H1 (cell line): ENCODE measurements at regions not wholly inside any gene's neighbourhood (a gene's known extent, or its start where the extent isn't known, plus 50 kb on each side); places are given as distances from the start of the nearest gene placed in this dataset.

ENCODE experiments used
- CTCF ChIA-PET: fragments of 300-600 bp; sonication (Branson Sonifier 250); formaldehyde crosslinking; loops from one replicate; lab custom pipeline; 2021; ENCODE audit not compliant: partially characterized antibody; lab: Charles Lee
- POLR2A ChIA-PET: fragments of 300-600 bp; sonication (Branson Sonifier 250); formaldehyde crosslinking; loops from one replicate; lab custom pipeline; 2021; ENCODE audit warnings: inconsistent platforms; ENCODE audit not compliant: partially characterized antibody; lab: Charles Lee
- DNase-seq, 2 experiments: peaks; one replicate each; pipeline versions ENCODE4 v3.0.0 to v3.0.0-alpha.2; 2010 to 2022; ENCODE audit warnings: low spot score in 2 of 2, low read depth in 1 of 2, mixed read lengths in 1 of 2
- FAIRE-seq: peaks from 2 replicates; lab custom pipeline; 2011; peaks lifted over from hg19 to GRCh38; lab: Jason Lieb, UNC
- H2AFZ ChIP-seq: 2 replicates; pipeline ENCODE4 v1.8.1; 2012; ENCODE audit warnings: low read length, inconsistent platforms
- H2AK5ac ChIP-seq: 2 replicates; pipeline ENCODE4 v1.6.1; 2013; ENCODE audit warnings: low read depth, low read length
- H2BK120ac ChIP-seq: replicated peaks from 2 replicates; pipeline ENCODE3; 2013; ENCODE audit warnings: low read depth, low read length, inconsistent platforms
- H2BK12ac ChIP-seq: 2 replicates; pipeline ENCODE4 v1.6.1; 2013; ENCODE audit warnings: low read depth, low read length
- H2BK15ac ChIP-seq: 2 replicates; pipeline ENCODE4 v1.6.1; 2013; ENCODE audit warnings: low read length
- H2BK20ac ChIP-seq: 2 replicates; pipeline ENCODE4 v1.6.1; 2013; ENCODE audit warnings: low read length
- H2BK5ac ChIP-seq: 2 replicates; pipeline ENCODE4 v1.6.1; 2013; ENCODE audit warnings: low read depth, low read length
- H3K14ac ChIP-seq: 2 replicates; pipeline ENCODE4 v1.6.1; 2013; ENCODE audit warnings: inconsistent platforms; ENCODE audit not compliant: insufficient read length
- H3K18ac ChIP-seq: 2 replicates; pipeline ENCODE4 v1.6.1; 2013; ENCODE audit warnings: low read length; ENCODE audit errors: extremely low read depth
- H3K23ac ChIP-seq: 2 replicates; pipeline ENCODE4 v1.6.1; 2013; ENCODE audit warnings: inconsistent platforms; ENCODE audit not compliant: insufficient read length
- H3K23me2 ChIP-seq: 2 replicates; pipeline ENCODE4 v1.6.1; 2013; ENCODE audit warnings: low read depth, low read length
- H3K27ac ChIP-seq: 2 replicates; pipeline ENCODE4 v1.6.1; 2011; ENCODE audit warnings: low read depth, low read length, inconsistent platforms
- H3K27me3 ChIP-seq, 4 experiments: replicated peaks in 1 of 4; 1 replicate in 1 of 4; 2 replicates in 3 of 4; pipeline versions ENCODE4 v1.6.1 to v1.8.1; 2011 to 2013; ENCODE audit warnings: low read length in 3 of 4, mild to moderate bottlenecking in 3 of 4, inconsistent platforms in 2 of 4, mixed read lengths in 2 of 4, moderate library complexity in 1 of 4; ENCODE audit not compliant: control insufficient read depth in 3 of 4, insufficient read depth in 3 of 4; ENCODE audit errors: extremely low read depth in 1 of 4
- H3K36me3 ChIP-seq, 4 experiments: 2 replicates each; pipeline versions ENCODE4 v1.6.1 to v1.8.1; 2011 to 2013; ENCODE audit warnings: mild to moderate bottlenecking in 4 of 4, low read length in 3 of 4, moderate library complexity in 2 of 4, control low read depth in 1 of 4, inconsistent platforms in 1 of 4; ENCODE audit not compliant: insufficient read depth in 4 of 4, control insufficient read depth in 2 of 4
- H3K4ac ChIP-seq: replicated peaks from 2 replicates; pipeline ENCODE3; 2013; ENCODE audit warnings: low read length, low read depth, mixed read lengths, inconsistent platforms; ENCODE audit not compliant: insufficient read length
- H3K4me1 ChIP-seq, 4 experiments: replicated peaks in 1 of 4; 1 replicate in 1 of 4; 2 replicates in 3 of 4; pipeline versions ENCODE4 v1.6.1 to v1.8.1; 2011 to 2013; ENCODE audit warnings: low read length in 3 of 4, inconsistent platforms in 2 of 4, mixed read lengths in 1 of 4; ENCODE audit not compliant: insufficient read depth in 4 of 4, control insufficient read depth in 3 of 4
- H3K4me2 ChIP-seq, 2 experiments: 2 replicates each; pipeline versions ENCODE4 v1.6.1 to v1.8.1; 2011 to 2013; ENCODE audit warnings: low read depth in 2 of 2, low read length in 2 of 2, control low read depth in 1 of 2, inconsistent platforms in 1 of 2, mild to moderate bottlenecking in 1 of 2; ENCODE audit not compliant: insufficient read depth in 1 of 2
- H3K4me3 ChIP-seq, 4 experiments: fragments of 200-600, 300-600 bp in 1 of 4; sonication (generic), shearing (Covaris generic), sonication (Bioruptor Twin) in 1 of 4; 2 replicates each; pipeline versions ENCODE4 v1.5.1 to v1.8.1; 2011 to 2016; ENCODE audit warnings: low read length in 4 of 4, low read depth in 3 of 4, control low read depth in 2 of 4, inconsistent platforms in 2 of 4, mild to moderate bottlenecking in 2 of 4, mixed read lengths in 1 of 4, moderate library complexity in 1 of 4; ENCODE audit not compliant: insufficient read depth in 2 of 4; ENCODE audit errors: extremely low read depth in 1 of 4
- H3K56ac ChIP-seq: replicated peaks from 2 replicates; pipeline ENCODE3; 2013; ENCODE audit warnings: low read depth, mild to moderate bottlenecking, mixed read lengths, low read length, inconsistent platforms; ENCODE audit not compliant: insufficient read length
- H3K79me1 ChIP-seq: 2 replicates; pipeline ENCODE4 v1.6.1; 2013; ENCODE audit warnings: low read depth, low read length, control low read depth
- H3K79me2 ChIP-seq, 2 experiments: 2 replicates each; pipeline versions ENCODE4 v1.6.1 to v1.8.1; 2012 to 2013; ENCODE audit warnings: low read length in 2 of 2, mild to moderate bottlenecking in 2 of 2, inconsistent platforms in 1 of 2; ENCODE audit not compliant: insufficient read depth in 2 of 2, control insufficient read depth in 1 of 2
- H3K9ac ChIP-seq, 4 experiments: replicated peaks in 1 of 4; 1 replicate in 1 of 4; 2 replicates in 3 of 4; pipeline versions ENCODE4 v1.6.1 to v1.8.1; 2011 to 2013; ENCODE audit warnings: low read depth in 3 of 4, low read length in 3 of 4, control low read depth in 2 of 4, mild to moderate bottlenecking in 2 of 4, moderate library complexity in 2 of 4, inconsistent platforms in 1 of 4; ENCODE audit errors: extremely low read depth in 1 of 4
- H3K9me3 ChIP-seq, 2 experiments: 2 replicates each; pipeline versions ENCODE4 v1.6.1 to v1.8.1; 2012 to 2013; ENCODE audit warnings: mild to moderate bottlenecking in 2 of 2, moderate library complexity in 2 of 2, control low read depth in 1 of 2, inconsistent platforms in 1 of 2, low read depth in 1 of 2, low read length in 1 of 2, mixed read lengths in 1 of 2; ENCODE audit not compliant: insufficient read depth in 2 of 2
- H4K20me1 ChIP-seq, 2 experiments: replicated peaks in 1 of 2; 2 replicates each; pipeline versions ENCODE3 to v1.8.1; 2011 to 2013; ENCODE audit warnings: inconsistent platforms in 2 of 2, low read length in 2 of 2, mild to moderate bottlenecking in 1 of 2; ENCODE audit not compliant: insufficient read depth in 2 of 2, control insufficient read depth in 1 of 2
- H4K5ac ChIP-seq: 2 replicates; pipeline ENCODE4 v1.6.1; 2013; ENCODE audit warnings: low read length, low read depth, mixed read lengths, inconsistent platforms; ENCODE audit not compliant: insufficient read length
- H4K8ac ChIP-seq: 2 replicates; pipeline ENCODE4 v1.8.0; 2013; ENCODE audit warnings: mild to moderate bottlenecking, moderate library complexity, low read length, inconsistent platforms; ENCODE audit not compliant: insufficient read depth; ENCODE audit errors: extremely low read depth
- H4K91ac ChIP-seq: replicated peaks from 2 replicates; pipeline ENCODE3; 2013; ENCODE audit warnings: low read length, mixed read lengths, inconsistent platforms; ENCODE audit not compliant: insufficient read length
- ASH2L ChIP-seq: fragments of 200-600, 300-600 bp; sonication (generic); IDR thresholded peaks from one replicate; pipeline ENCODE4 v1.7.1; 2017; ENCODE audit warnings: low read length
- BCL11A ChIP-seq, 2 experiments: IDR thresholded peaks; one replicate each; pipeline ENCODE4 v1.6.1; 2011; ENCODE audit warnings: low read depth in 2 of 2, low read length in 2 of 2, mild to moderate bottlenecking in 2 of 2
- CHD1 ChIP-seq: IDR thresholded peaks from 2 replicates; pipeline ENCODE4 v1.6.1; 2012; ENCODE audit warnings: low read depth, low read length, improper control_type of control experiment
- CHD2 ChIP-seq: IDR thresholded peaks from 2 replicates; pipeline ENCODE4 v1.6.1; 2012; ENCODE audit warnings: low read length, improper control_type of control experiment
- CTBP2 ChIP-seq: IDR thresholded peaks from 2 replicates; pipeline ENCODE4 v1.7.0; 2011; ENCODE audit warnings: borderline replicate concordance, mild to moderate bottlenecking, moderate library complexity, mixed read lengths, low read length; ENCODE audit not compliant: insufficient read depth, insufficient read length
- FOSL1 ChIP-seq: IDR thresholded peaks from 2 replicates; pipeline ENCODE4 v1.6.1; 2011; ENCODE audit warnings: mild to moderate bottlenecking, low read depth, low read length, moderate library complexity; ENCODE audit not compliant: insufficient read depth
- GTF2F1 ChIP-seq: IDR thresholded peaks from 2 replicates; pipeline ENCODE4 v1.6.1; 2012; ENCODE audit warnings: low read depth, low read length, improper control_type of control experiment, borderline replicate concordance
- KDM5A ChIP-seq: fragments of 200-600 bp; IDR thresholded peaks from 2 replicates; pipeline ENCODE4 v1.7.1; 2012; ENCODE audit warnings: mild to moderate bottlenecking, low read length, inconsistent platforms, mixed read lengths
- MAFK ChIP-seq: IDR thresholded peaks from 2 replicates; pipeline ENCODE4 v1.6.1; 2012; ENCODE audit warnings: low read depth, mild to moderate bottlenecking, improper control_type of control experiment, low read length
- NANOG ChIP-seq: IDR thresholded peaks from 2 replicates; pipeline ENCODE4 v1.6.1; 2011; ENCODE audit warnings: low read length, low read depth, mild to moderate bottlenecking, inconsistent platforms; ENCODE audit not compliant: insufficient read depth, poor library complexity, severe bottlenecking
- POLR2AphosphoS5 ChIP-seq: IDR thresholded peaks from 2 replicates; pipeline ENCODE4 v1.6.1; 2011; ENCODE audit warnings: low read depth, low read length
- USF2 ChIP-seq: IDR thresholded peaks from 2 replicates; pipeline ENCODE4 v1.6.1; 2011; ENCODE audit warnings: low read length, improper control_type of control experiment
- ZNF274 ChIP-seq: IDR thresholded peaks from 2 replicates; pipeline ENCODE4 v1.7.0; 2012; ENCODE audit warnings: low read length, borderline replicate concordance; ENCODE audit errors: extremely low read depth
- WGBS, 2 experiments: shearing (Covaris generic) in 1 of 2; methylation state at CpG; one replicate each; pipeline versions ENCODE4 v1.1.6 to v1.1.7; 2013 to 2015; ENCODE audit warnings: low lambda C conversion rate in 2 of 2, mixed read lengths in 2 of 2, inconsistent platforms in 1 of 2, low coverage in 1 of 2, missing lambda C conversion rate in 1 of 2; ENCODE audit not compliant: insufficient replicate concordance in 2 of 2, insufficient coverage in 1 of 2, insufficient read length in 1 of 2; ENCODE audit errors: extremely low coverage in 1 of 2, missing lambda C conversion rate in 1 of 2; 5-methylcytosine and 5-hydroxymethylcytosine counted together

- Histone ChIP-seq H2BK120ac (no peak overlapping the region), H3K23ac (no peak overlapping the region), H4K5ac (no peak overlapping the region), H3K4ac (no peak overlapping the region), H2BK5ac (no peak overlapping the region), H3K79me1 (no peaks in the 10 kb centered on the region), H3K4me1 (no peaks in the 10 kb centered on the region), H2BK12ac (no peak overlapping the region), H3K14ac (no peak overlapping the region), H3K9ac (no peak overlapping the region), H3K56ac (no peak overlapping the region), H3K27ac (no peak overlapping the region), H3K27me3 (no peaks in the 10 kb centered on the region; a peak in 1 of 7 replicates), H4K91ac (no peak overlapping the region), H3K23me2 (no peaks in the 10 kb centered on the region), H3K18ac (no peak overlapping the region), H2AK5ac (no peak overlapping the region), H4K8ac (no peak overlapping the region), H3K79me2 (0 out of 4 replicates have a peak, but pooled peaks cover 0 to 2% of the 10 kb centered on the region in 2 experiments), H2BK20ac (no peak overlapping the region), H3K9me3 (no peaks in the 10 kb centered on the region), H4K20me1 (no peaks in the 10 kb centered on the region), H2AFZ (no peak overlapping the region), H3K36me3 (no peaks in the 10 kb centered on the region), H3K4me2 (no peak overlapping the region), H2BK15ac (no peak overlapping the region), H3K4me3 (no peak overlapping the region)
- 95% methylated on average over 6 of the region's 6 CpGs; no CpG with 5 or more reads in 1 of the 2 experiments for WGBS, 2 experiments
- CTCF ChIA-PET, result interaction anchor here (1.2 kb wide), 2 partner anchors 10 to 38 kb away, joined by 3 to 4 read pairs; no protein-coding TSS in a partner anchor
- no peak for TF ChIP-seq GTF2F1
- no peak for TF ChIP-seq CHD2
- no peak for TF ChIP-seq CTBP2
- no peak for TF ChIP-seq USF2
- no peak for TF ChIP-seq CHD1
- no peak for TF ChIP-seq KDM5A
- TF ChIP-seq BCL11A (IDR thresholded peaks at IDR 0.05; ENCODE audit: low read depth in 2 of 2, low read length in 2 of 2), result no peak
- no peak for TF ChIP-seq MAFK
- TF ChIP-seq ZNF274, result no peak
- no peak for TF ChIP-seq NANOG
- TF ChIP-seq ASH2L, result no peak
- no peak for TF ChIP-seq POLR2AphosphoS5
- TF ChIP-seq FOSL1, result no peak
- DNase-seq (no peak), FAIRE-seq (no peak)
- POLR2A ChIA-PET, result no interaction called here
Observed at GRCh38 chr5:107285772-107286171, 385.0 kb downstream of the EFNA5 start.
